SK-N-SH (cell line): ENCODE measurements at regions not wholly inside any gene's neighbourhood (a gene's known extent, or its start where the extent isn't known, plus 50 kb on each side); places are given as distances from the start of the nearest gene placed in this dataset.

ENCODE experiments used
- CHD2 ChIP-seq: fragments of 150-350 bp; IDR thresholded peaks from 2 replicates; pipeline ENCODE4 v1.6.1; 2018; ENCODE audit warnings: low read length; ENCODE audit not compliant: partially characterized antibody
- EP300 ChIP-seq, 2 experiments: IDR thresholded peaks; 2 replicates each; pipeline versions ENCODE4 v1.4.0 to v1.6.1; 2012; ENCODE audit warnings: borderline replicate concordance in 1 of 2, low read depth in 1 of 2, low read length in 1 of 2
- EZH2phosphoT487 ChIP-seq: fragments of 200-600 bp; sonication (generic); IDR thresholded peaks from 2 replicates; pipeline ENCODE4 v1.6.1; 2017; ENCODE audit warnings: low read depth, mixed run types, mild to moderate bottlenecking, antibody characterized with exemption, moderate library complexity, borderline replicate concordance
- POLR2AphosphoS5 ChIP-seq: IDR thresholded peaks from 2 replicates; pipeline ENCODE4 v1.6.1; 2012; ENCODE audit warnings: low read depth, low read length
- SIN3A ChIP-seq: IDR thresholded peaks from 2 replicates; pipeline ENCODE4 v1.6.1; 2012; ENCODE audit warnings: low read depth, mild to moderate bottlenecking, low read length, moderate library complexity, borderline replicate concordance
- SMC3 ChIP-seq: IDR thresholded peaks from 2 replicates; pipeline ENCODE4 v1.6.1; 2012; ENCODE audit warnings: low read depth, low read length, improper control_type of control experiment
- TF ChIP-seq, protein P1 (sequence below): fragments of 200-600 bp; sonication (generic); IDR thresholded peaks from 2 replicates; pipeline ENCODE4 v1.6.1; 2017; ENCODE audit warnings: antibody characterized with exemption, mild to moderate bottlenecking, moderate library complexity
- TF ChIP-seq, protein P2 (sequence below): IDR thresholded peaks from 2 replicates; pipeline ENCODE4 v1.4.0; 2012; ENCODE audit warnings: low read depth

- no peak for TF ChIP-seq EZH2phosphoT487
- TF ChIP-seq, protein P1, sequence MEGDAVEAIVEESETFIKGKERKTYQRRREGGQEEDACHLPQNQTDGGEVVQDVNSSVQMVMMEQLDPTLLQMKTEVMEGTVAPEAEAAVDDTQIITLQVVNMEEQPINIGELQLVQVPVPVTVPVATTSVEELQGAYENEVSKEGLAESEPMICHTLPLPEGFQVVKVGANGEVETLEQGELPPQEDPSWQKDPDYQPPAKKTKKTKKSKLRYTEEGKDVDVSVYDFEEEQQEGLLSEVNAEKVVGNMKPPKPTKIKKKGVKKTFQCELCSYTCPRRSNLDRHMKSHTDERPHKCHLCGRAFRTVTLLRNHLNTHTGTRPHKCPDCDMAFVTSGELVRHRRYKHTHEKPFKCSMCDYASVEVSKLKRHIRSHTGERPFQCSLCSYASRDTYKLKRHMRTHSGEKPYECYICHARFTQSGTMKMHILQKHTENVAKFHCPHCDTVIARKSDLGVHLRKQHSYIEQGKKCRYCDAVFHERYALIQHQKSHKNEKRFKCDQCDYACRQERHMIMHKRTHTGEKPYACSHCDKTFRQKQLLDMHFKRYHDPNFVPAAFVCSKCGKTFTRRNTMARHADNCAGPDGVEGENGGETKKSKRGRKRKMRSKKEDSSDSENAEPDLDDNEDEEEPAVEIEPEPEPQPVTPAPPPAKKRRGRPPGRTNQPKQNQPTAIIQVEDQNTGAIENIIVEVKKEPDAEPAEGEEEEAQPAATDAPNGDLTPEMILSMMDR = no peak
- TF ChIP-seq SIN3A = no peak
- TF ChIP-seq EP300 (IDR thresholded peaks at IDR 0.05; ENCODE audit: borderline replicate concordance in 1 of 2, low read depth in 1 of 2, low read length in 1 of 2) = no peak
- TF ChIP-seq, protein P2, sequence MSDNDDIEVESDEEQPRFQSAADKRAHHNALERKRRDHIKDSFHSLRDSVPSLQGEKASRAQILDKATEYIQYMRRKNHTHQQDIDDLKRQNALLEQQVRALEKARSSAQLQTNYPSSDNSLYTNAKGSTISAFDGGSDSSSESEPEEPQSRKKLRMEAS = no peak
- no peak for TF ChIP-seq CHD2
- TF ChIP-seq POLR2AphosphoS5 = no peak
- TF ChIP-seq SMC3 = no peak
Observed at GRCh38 chr1:168881656-168882260, 152.8 kb upstream of the DPT start.
